ENCODE measurements at regions not wholly inside any gene's neighbourhood (a gene's known extent, or its start where the extent isn't known, plus 50 kb on each side); places are given as distances from the start of the nearest gene placed in this dataset.

GRCh38 chr16:9327253-9327652 lies 235.8 kb downstream of the HAPSTR1 start:
- no peak for TF ChIP-seq EZH2 (IDR thresholded peaks at IDR 0.05; ENCODE audit: insufficient read depth, poor library complexity, severe bottlenecking)
- TF ChIP-seq EZH2phosphoT487 (IDR thresholded peaks at IDR 0.05; ENCODE audit: insufficient read depth, low read depth): no peak
